Body of pancreas (tissue), 4 donors: ENCODE measurements at regions not wholly inside any gene's neighbourhood (a gene's known extent, or its start where the extent isn't known, plus 50 kb on each side); places are given as distances from the start of the nearest gene placed in this dataset.

Source experiments
- CTCF ChIP-seq, 7 experiments: fragments of 450-650 bp in 4 of 7; fragments of 200-600 bp in 3 of 7; sonication (generic) in 3 of 7; IDR thresholded peaks; one replicate each; pipeline ENCODE4 v1.5.1; 2016 to 2019; ENCODE audit warnings: antibody characterized with exemption in 7 of 7
- POLR2A ChIP-seq, 3 donors: fragments of 450-650 bp; IDR thresholded peaks; one replicate each; pipeline ENCODE4 v1.6.1; 2016; ENCODE audit warnings: antibody characterized with exemption in 3 of 3, mild to moderate bottlenecking in 2 of 3

- TF ChIP-seq CTCF (IDR thresholded peaks at IDR 0.05) (no peak), POLR2A (IDR thresholded peaks at IDR 0.05) (no peak)
These were observed 67.2 kb upstream of the DAP start for GRCh38 chr5:10828241-10828640.
